AG04449 (cell line): ENCODE measurements at regions not wholly inside any gene's neighbourhood (a gene's known extent, or its start where the extent isn't known, plus 50 kb on each side); places are given as distances from the start of the nearest gene placed in this dataset.

Experiments
- CTCF ChIA-PET: fragments of 350-600 bp; formaldehyde crosslinking; extraction: SDS; loops from one replicate; lab custom pipeline; 2021; ENCODE audit warnings: antibody characterized with exemption; lab: Yijun Ruan, JAX
- POLR2A ChIA-PET: fragments of 400-600, 350-600 bp; formaldehyde crosslinking; extraction: SDS; loops from one replicate; lab custom pipeline; 2020; ENCODE audit warnings: antibody characterized with exemption, inconsistent platforms; lab: Yijun Ruan, JAX
- DNase-seq: peaks from one replicate; pipeline ENCODE4 v3.0.0-alpha.2; 2010; ENCODE audit warnings: low read depth, low spot score
- H3K4me3 ChIP-seq: 2 replicates; pipeline ENCODE4 v1.5.1; 2011; ENCODE audit warnings: low read depth, mild to moderate bottlenecking, control low read depth, low read length
- TF ChIP-seq, protein P1 (sequence below): IDR thresholded peaks from one replicate; pipeline ENCODE4 v1.5.1; 2011; ENCODE audit warnings: mild to moderate bottlenecking, moderate library complexity, low read length, control low read depth, inconsistent platforms; ENCODE audit not compliant: insufficient read depth; ENCODE audit errors: missing control alignments

DNA sequence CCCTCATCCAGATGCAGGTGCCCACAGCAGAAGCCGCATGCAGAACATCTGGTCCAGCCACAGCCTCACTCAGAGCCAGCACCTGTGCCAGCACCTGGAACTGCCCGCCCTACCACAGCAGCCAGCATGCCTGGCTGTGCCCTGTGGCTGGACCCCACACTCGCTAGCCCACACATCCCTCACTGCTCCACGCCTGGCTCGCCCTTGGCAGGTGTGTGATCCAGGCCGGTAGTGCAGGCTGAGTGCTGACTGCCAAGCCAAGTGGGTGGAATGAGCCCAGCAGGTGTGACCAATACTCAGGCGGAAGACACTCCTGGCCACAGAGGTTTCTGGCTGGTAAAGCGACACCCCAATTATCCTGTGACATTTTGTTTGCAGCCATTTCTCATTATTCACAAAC is 162.4 kb upstream of the ROBO1 start:
- H3K4me3 ChIP-seq = no peak overlapping the region
- ChIA-PET CTCF (no interaction called here), POLR2A (no interaction called here)
- DNase-seq = no peak
- TF ChIP-seq, protein P1, sequence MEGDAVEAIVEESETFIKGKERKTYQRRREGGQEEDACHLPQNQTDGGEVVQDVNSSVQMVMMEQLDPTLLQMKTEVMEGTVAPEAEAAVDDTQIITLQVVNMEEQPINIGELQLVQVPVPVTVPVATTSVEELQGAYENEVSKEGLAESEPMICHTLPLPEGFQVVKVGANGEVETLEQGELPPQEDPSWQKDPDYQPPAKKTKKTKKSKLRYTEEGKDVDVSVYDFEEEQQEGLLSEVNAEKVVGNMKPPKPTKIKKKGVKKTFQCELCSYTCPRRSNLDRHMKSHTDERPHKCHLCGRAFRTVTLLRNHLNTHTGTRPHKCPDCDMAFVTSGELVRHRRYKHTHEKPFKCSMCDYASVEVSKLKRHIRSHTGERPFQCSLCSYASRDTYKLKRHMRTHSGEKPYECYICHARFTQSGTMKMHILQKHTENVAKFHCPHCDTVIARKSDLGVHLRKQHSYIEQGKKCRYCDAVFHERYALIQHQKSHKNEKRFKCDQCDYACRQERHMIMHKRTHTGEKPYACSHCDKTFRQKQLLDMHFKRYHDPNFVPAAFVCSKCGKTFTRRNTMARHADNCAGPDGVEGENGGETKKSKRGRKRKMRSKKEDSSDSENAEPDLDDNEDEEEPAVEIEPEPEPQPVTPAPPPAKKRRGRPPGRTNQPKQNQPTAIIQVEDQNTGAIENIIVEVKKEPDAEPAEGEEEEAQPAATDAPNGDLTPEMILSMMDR = no peak

DNA sequence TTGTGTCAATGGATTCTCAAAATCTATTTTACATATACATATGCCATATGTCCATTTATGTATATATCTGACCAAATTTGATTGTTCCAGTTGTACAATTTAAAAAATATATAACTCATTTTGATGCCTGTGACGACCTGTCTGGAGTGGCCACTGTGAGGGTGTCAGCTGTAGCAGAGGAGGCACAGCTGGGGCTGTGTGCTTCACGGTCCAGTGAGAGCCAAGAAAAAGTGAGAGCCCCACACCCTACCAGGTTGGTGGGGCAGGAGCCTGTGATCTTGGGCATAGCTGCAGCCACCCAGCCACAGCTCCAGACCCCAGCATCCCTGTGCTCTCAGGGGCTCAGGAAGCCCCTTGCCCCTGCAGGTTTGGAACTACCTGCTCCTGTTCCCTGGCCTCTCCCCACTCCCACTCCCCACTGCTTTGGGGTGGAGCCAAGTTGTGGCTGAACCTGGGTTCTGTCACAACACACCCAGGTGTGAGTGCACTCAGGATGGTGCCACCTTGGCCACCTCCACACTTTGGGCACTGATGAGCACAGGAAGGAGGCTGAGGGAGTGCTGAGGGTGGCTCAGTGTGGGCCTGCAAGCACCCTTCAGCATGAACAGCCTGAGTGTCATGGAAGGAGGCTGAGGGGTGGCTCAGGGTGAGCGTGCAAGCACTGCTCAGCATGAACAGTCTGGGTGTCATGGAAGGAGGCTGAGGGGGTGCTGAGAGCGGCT is 161.1 kb upstream of the ROBO1 start:
- ChIA-PET POLR2A (no interaction called here), CTCF (no interaction called here)
- DNase-seq = no peak
- TF ChIP-seq, protein P1 = no peak
- no peak overlapping the region for H3K4me3 ChIP-seq

DNA sequence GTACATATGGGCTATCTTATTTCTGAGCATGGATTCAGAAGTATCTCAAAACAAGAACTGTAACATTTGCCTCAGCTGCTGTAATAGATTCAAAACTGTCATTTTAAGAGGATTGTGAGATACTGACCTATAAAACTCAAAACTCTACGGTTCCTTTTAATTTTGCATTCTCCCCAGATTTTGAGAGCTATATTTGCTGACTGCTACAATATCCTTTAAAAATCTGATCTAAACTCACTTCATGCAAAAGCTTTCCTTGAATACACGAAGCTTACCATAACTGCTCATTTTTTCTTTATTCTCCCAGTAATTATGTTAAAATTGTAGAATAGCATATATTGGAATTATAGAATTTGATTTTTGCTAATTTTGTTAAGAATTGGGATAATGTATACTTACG is 158.7 kb upstream of the ROBO1 start:
- DNase-seq = no peak

DNA sequence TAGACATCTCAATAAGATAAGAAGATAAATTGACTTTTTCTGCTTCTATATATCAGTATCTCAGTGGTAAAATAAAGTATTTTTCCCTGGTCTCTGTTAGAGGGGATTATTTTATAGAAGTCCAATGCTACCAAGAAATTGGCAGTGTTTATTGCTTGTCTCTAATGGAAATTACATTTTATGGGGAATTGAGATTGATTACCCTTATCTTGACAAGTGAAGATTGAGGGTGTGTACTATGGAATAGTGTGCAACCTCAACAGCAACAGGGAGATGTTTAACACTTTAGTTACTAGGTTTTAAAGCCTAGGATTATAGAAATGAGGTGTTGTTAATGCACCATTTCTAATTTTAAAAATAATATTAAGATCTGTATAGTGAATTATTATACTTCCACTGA is 154.8 kb upstream of the ROBO1 start:
- DNase-seq = no peak
- TF ChIP-seq, protein P1 = no peak
- ChIA-PET CTCF (no interaction called here), POLR2A (no interaction called here)
- no peak overlapping the region for H3K4me3 ChIP-seq

More for the DNA sequence above, 158.7 kb upstream of the ROBO1 start:
- no peak overlapping the region for H3K4me3 ChIP-seq
- TF ChIP-seq, protein P1 = no peak
- CTCF ChIA-PET = no interaction called here
- POLR2A ChIA-PET = no interaction called here

DNA sequence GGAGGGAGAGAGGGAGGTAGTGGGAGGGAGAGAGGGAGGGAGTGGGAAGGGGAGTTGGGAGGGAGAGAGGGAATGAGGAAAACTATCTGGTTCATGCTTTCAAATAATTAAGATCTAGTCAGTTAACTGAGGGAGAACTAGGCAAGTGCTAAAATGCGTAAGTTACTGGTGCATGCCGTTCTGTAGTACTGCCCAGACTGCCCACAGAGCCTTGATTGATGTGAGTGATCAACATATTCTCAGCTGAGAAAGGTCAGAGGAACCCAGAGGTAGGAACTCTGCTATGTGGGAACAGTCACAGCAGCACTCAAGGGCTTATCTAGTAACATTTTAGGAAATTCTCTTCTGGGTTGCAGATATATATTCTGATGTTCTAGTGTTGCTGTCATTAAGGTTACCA is 149.8 kb upstream of the ROBO1 start:
- no peak overlapping the region for H3K4me3 ChIP-seq
- ChIA-PET CTCF (no interaction called here), POLR2A (no interaction called here)
- TF ChIP-seq, protein P1 = no peak
- no peak for DNase-seq

DNA sequence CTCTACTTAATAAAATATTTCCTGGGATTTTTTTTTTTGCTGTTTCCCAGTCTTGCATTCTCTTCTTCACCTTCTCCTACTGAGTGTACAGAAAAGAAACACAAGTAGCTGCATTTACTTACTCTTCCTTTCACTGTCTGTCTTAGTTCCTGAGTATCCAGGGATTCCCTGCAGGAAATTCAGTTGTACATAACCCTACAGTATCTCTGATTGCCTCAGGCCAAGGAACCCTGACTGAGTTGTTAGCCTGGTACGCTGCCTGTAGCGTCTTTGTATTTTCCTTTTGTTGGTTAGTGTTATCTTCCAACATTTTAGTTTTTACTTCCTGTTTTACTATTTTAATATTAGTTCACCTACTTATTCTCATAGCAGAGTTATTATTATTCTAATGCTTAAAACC is 142.5 kb upstream of the ROBO1 start:
- POLR2A ChIA-PET = no interaction called here
- TF ChIP-seq, protein P1 = no peak
- H3K4me3 ChIP-seq = no peak overlapping the region
- no peak for DNase-seq
- CTCF ChIA-PET = no interaction called here
